Hepatocyte (in vitro differentiated cells): ENCODE measurements at regions not wholly inside any gene's neighbourhood (a gene's known extent, or its start where the extent isn't known, plus 50 kb on each side); places are given as distances from the start of the nearest gene placed in this dataset.

Source experiments
- CTCF ChIP-seq: fragments of 200-600 bp; sonication (generic); IDR thresholded peaks from 2 replicates; pipeline ENCODE4 v1.5.1; 2016; ENCODE audit warnings: antibody characterized with exemption, mild to moderate bottlenecking; ENCODE audit not compliant: poor library complexity
- EZH2phosphoT487 ChIP-seq: fragments of 200-600 bp; sonication (generic); IDR thresholded peaks from one replicate; pipeline ENCODE4 v1.6.1; 2018; ENCODE audit warnings: antibody characterized with exemption, mild to moderate bottlenecking, low read depth, moderate library complexity; ENCODE audit not compliant: unreplicated experiment, severe bottlenecking

- TF ChIP-seq CTCF (no peak), EZH2phosphoT487 (no peak)
These were observed 267.5 kb downstream of the PDCD6IP start for GRCh38 chr3:34065901-34066300.
